GM19452 (cell line): ENCODE measurements at regions not wholly inside any gene's neighbourhood (a gene's known extent, or its start where the extent isn't known, plus 50 kb on each side); places are given as distances from the start of the nearest gene placed in this dataset.
"Not testable (repeated sequence)": the region's sequence is repeated elsewhere in the genome, so short reads cannot be mapped to it uniquely, and the experiment has no call there.

Experiments
- ATAC-seq: cut with Tn5 transposase; IDR thresholded peaks from one replicate; pipeline ENCODE4 v1.9.1; 2021; ENCODE audit not compliant: unreplicated experiment

- no peak for ATAC-seq
Measured at GRCh38 chr6:163739966-163740365, 325.4 kb downstream of the QKI start.

- no peak for ATAC-seq
Measured at GRCh38 chr6:163739408-163739725, 324.8 kb downstream of the QKI start.

GRCh38 chr6:163738725-163739407 is 324.3 kb downstream of the QKI start:
- peak; percentile 53 for ATAC-seq

DNA sequence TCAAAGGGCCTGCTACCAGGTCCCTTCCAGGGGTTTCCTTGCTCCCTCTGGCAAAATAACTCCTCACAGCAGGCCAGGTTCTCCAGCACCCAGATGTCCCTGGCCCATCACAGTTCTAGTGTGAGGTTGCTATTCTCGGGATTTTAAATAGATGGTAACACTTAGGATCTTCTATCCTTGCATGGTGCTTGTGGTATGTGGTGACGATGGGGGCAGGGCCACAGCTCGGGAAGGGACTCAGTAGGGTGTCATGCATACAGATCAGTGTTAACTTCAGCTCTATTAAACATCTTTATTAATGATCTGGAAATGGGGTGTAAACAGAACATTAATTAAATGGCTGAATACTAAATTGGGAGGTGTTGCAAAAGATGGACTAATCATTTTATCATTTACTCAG is 323.8 kb downstream of the QKI start:
- ATAC-seq = no peak

DNA sequence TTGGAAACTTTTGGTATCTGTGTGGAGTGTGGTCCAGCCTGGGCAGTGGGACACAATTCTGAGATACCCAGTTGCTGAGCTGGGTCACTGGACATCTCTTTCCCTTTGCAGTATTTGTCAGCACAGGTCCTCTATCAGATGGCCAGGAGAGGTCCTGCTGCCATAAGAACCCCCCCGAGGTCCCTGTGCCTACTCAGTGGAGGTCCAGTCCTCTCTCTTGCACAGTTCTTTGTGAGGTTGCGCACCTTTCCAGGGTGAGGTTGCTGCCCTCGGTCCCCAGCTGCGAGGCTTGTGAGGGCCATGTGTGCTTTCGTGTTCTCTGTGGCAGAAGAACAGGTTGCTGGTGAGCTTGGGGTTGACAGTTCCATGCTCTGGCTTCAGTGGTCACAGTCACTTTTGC is 320.6 kb downstream of the QKI start:
- ATAC-seq = no peak

DNA sequence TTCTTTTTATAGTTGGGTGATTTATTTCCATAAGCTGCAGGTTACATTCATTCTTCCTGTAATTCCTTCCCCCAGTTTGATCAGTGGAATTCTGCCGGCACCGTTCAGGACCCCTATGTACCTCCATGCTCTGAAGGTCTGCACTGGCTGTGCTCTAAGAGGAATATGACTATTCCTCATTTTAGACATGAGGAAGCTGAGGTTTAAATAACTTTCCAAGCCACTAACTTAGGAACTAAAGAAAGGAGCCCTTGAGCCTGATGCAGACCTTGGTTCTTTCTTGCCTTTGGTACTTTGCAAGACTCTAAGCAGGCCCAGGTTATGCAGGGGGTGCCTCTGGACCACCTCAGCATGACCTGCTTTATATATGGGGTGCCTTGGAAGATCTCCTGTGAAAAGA is 318.5 kb downstream of the QKI start:
- no peak for ATAC-seq

- no peak for ATAC-seq
Measured at GRCh38 chr6:163732479-163732878, 318.0 kb downstream of the QKI start.

DNA sequence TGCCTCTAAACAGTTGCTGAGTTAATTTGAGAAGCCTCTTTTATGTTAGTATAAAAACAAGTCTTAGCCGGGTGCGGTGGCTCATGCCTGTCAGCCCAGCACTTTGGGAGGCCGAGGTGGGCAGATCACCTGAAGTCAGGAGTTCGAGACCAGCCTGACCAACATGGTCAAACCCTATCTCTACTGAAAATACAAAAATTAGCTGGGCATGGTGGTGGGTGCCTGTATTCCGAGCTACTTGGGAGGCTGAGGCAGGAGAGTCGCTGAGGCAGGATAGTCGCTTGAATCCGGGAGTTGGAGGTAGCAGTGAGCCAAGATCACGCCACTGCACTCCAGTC is 317.5 kb downstream of the QKI start:
- not testable (repeated sequence) for ATAC-seq

DNA sequence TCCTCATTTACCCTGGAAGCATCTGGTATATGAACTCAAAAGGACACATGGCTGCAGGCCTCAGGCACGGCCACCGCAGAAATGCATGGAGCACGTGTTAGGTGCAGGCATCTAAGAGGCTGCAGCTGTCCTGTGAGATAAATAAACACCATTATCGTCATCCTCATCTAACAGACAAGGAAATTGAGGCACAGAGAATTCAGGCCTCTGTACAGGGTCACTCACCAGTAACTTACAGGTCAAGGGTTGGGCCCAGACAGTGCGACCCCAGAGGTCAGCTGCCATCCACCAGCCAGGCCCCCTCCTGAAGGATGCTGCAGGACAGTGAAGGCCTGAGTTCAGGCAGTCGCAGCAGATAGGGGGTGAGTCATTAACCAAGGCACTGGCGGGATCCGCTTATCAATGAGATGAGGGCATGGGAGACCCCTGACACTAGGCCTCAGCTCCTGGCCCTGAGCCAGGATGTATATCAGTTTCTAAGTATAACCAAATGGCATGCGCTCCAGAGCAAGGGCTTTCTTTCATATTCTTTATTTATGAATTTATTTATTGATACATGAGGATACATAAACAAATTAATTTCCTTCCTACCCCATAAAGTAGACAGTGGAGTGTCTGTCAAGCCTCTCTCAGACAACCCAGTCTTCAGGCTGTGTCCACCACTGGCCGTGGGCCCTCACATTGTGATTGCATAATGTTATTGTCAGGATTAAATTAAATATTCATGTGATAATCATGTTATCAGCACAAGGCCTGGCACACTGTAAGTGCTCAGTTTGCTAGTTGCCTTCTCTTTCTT is 316.9 kb downstream of the QKI start:
- no peak for ATAC-seq

DNA sequence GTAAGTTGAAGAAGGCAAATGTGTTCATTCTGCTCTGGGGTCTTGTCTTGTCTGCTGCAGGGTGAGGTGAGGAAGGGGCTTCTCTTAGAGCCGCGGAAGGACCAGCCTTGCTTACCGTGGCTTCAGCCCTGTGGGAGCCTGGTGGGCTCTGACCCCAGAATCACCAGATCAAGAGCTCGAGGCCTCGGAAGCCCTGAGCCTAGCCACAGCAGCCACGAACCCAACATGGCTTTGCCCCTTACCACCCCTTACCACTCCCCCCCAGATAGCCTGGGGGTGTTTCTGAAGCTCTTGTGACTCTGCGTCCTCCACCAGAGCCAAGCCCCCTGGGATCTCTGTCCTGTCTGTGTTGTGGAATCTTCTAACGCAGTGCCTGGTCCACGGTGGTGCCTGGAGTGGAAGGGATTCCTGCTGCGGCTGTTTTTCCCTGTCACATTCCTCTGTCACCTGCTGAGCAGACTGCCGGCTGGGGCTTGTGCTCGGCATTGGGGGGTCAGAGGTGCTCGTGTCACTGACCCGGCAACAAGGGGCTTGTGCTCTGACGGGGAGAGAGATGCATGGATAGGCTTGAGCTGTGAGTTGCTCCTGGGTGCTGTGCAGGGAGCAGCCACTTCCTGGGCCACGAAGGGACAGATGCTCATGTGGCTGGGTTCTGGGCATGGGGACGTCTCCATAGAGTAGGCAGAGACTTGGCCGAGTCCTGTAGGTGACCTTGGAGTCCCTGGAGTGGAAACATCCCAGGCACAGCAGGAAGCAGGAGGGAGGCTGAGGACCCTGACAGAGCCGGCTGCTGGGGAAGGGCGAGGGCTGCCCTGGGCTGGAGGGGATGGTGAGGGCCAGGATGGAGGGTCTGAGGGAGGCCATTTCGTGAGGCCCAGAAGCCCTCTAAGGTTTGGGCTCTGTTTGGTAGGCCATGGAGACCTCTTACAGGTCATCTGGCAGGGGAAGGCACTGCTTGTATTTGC is 316.0 kb downstream of the QKI start:
- ATAC-seq = no peak

DNA sequence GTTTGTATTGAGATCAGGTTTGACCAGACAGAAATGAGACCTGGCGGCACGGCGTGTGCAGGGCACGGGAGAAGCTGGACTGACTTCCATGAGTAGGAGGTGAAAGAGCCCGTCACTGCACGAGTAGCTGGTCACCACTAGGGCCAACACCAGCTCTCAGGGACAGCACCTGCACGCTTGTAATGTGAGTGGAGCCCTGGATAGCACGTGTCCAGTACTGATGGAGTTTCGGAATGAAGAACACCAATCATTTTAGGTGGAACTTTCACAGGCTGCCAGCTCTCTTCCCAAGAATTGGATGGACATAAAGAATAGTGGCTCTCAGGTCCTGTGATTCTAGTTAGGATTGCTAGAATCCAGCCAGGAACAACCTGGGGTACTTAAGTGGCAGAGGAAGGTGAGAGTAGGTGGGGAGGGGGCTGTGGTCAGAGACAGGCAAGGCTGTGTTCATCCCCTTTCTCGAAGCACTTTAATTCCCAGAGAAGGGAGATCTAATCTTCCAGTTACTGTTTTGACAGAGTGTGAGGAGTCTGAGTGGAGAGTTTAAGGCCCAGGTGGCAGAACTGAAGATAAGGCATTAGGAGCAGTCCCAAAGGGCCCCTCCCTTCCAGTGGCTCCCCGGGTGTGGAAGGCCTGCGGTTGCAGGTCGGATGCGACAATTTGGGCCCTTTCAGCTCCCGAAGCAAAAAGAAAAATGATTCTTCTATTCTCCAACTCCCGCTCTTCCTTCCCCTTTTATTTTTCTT is 314.8 kb downstream of the QKI start:
- ATAC-seq = no peak

GRCh38 chr6:163728442-163729126 is 314.1 kb downstream of the QKI start:
- no peak for ATAC-seq

DNA sequence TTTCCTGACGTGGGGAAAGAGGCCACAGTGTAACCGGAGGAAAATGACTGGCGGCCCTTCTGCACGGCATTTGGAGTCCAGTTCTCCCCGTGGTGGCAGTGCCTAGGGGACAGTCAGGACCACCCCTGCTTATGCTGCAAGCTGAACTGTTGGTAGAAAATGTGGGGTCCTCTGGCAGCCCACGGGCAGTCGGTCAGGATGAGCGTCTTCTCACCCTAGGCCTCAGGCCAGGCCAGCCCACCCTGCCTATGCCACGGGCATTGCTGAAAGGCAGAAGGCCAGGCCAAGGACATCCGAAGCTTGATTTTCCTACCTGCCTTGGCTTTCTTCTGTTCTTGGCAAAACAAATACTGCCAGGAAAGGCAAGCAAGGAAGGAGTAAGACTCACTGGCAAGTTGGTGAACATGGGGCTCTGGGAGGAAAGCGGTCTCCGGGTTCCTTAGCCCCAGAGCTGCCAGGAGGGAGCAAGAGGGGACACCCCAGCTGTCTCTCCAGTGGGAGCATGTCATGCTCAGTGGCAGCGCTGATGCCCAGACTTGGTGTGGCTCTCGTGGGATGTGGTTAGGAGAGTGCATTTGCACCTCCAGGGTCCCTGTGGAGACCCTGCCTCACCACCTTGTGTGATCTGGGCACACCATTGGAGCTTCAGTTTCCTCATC is 311.6 kb downstream of the QKI start:
- ATAC-seq = no peak

- no peak for ATAC-seq
Measured at GRCh38 chr6:163725008-163725941, 310.8 kb downstream of the QKI start.

DNA sequence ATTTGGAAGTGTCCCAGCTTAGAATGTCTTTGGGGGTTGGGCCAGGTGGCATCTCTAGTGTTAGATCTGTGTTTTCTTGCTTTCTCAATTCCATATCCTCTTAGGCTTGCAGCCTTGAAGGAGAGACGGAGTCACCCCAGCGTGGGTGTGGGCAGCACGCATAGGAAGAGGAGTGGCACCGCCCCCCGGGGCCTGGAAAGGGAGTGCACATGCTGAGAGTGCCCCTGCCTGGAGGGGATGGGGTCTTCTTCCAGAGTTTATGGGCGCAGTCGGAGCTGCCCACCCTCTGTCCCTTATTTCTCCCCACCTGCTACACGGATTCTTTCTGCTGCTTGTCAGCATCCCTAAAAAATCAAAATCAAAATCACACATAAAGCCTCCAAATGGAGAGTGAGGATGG is 309.7 kb downstream of the QKI start:
- ATAC-seq = no peak

GRCh38 chr6:163723759-163724158 is 309.2 kb downstream of the QKI start:
- ATAC-seq = no peak

GRCh38 chr6:163721922-163722692 is 307.6 kb downstream of the QKI start:
- ATAC-seq = no peak

- ATAC-seq = no peak
Measured at GRCh38 chr6:163721435-163721834, 306.9 kb downstream of the QKI start.
